ENCODE measurements at regions not wholly inside any gene's neighbourhood (a gene's known extent, or its start where the extent isn't known, plus 50 kb on each side); places are given as distances from the start of the nearest gene placed in this dataset.

GRCh38 chr16:29148867-29149272, 164.0 kb downstream of the LAT start:
- ATAC-seq (no peak), DNase-seq (ENCODE audit: low read depth, low spot score) (no peak), FAIRE-seq (no peak)
- in situ Hi-C loops (cut with MboI) (no loop called here), intact Hi-C loops (cut with micrococcal nuclease; ENCODE audit: unreplicated experiment) (no loop called here)
- ChIA-PET SMC1A (ENCODE audit: uncharacterized antibody, unreplicated experiment) (no interaction called here), CTCF (no interaction called here), RAD21 (ENCODE audit: unreplicated experiment) (no interaction called here), POLR2A (no interaction called here)
- H3K36me3 ChIP-seq (ENCODE audit: control insufficient read depth in 2 of 2, insufficient read depth in 2 of 2, low read length in 1 of 2) = no peaks in the 10 kb centered on the region
- no peak overlapping the region for H3K27ac ChIP-seq (ENCODE audit: control insufficient read depth, insufficient read depth)
- H3K4me3 ChIP-seq = no peak overlapping the region
- H3K27me3 ChIP-seq (replicated peaks in 1 of 2; ENCODE audit: control insufficient read depth in 2 of 2, insufficient read depth in 2 of 2, low read length in 1 of 2) = no peaks in the 10 kb centered on the region
- TF ChIP-seq BCL11A (IDR thresholded peaks at IDR 0.05; ENCODE audit: low read depth, low read length) (no peak), NRF1 (conservative IDR thresholded peaks at IDR 0.05; ENCODE audit: low read depth, low read length) (no peak), IRF5 (IDR thresholded peaks at IDR 0.05; ENCODE audit: borderline replicate concordance) (no peak), YBX1 (IDR thresholded peaks at IDR 0.05) (no peak), SUPT20H (IDR thresholded peaks at IDR 0.05; ENCODE audit: borderline replicate concordance, control insufficient read depth, low read depth, low read length) (no peak), DPF2 (IDR thresholded peaks at IDR 0.05) (no peak), CREB1 (IDR thresholded peaks at IDR 0.05; ENCODE audit: low read depth) (no peak), SUZ12 (IDR thresholded peaks at IDR 0.05; ENCODE audit: unreplicated experiment) (no peak), SKIL (IDR thresholded peaks at IDR 0.05; ENCODE audit: low read depth, poor library complexity, severe bottlenecking) (no peak), FOS (IDR thresholded peaks at IDR 0.05; ENCODE audit: borderline replicate concordance, extremely low read depth, insufficient read length) (no peak), RB1 (IDR thresholded peaks at IDR 0.05; ENCODE audit: borderline replicate concordance) (no peak), ZNF217 (IDR thresholded peaks at IDR 0.05) (no peak), SPI1 (IDR thresholded peaks at IDR 0.05; ENCODE audit: borderline replicate concordance, insufficient read depth, low read depth, low read length) (no peak), EZH2 (IDR thresholded peaks at IDR 0.05; ENCODE audit: borderline replicate concordance, control insufficient read depth, low read depth, low read length) (no peak), ESRRA (IDR thresholded peaks at IDR 0.05; ENCODE audit: low read length) (no peak)
- no TSS peak for BruUV-seq (replicated peaks)
- H3K4me2 ChIP-seq (ENCODE audit: control insufficient read depth, insufficient read depth) = no peak overlapping the region
- H3K4me1 ChIP-seq (ENCODE audit: control insufficient read depth, insufficient read depth, low read length) = no peaks in the 10 kb centered on the region
- H4K20me1 ChIP-seq (ENCODE audit: control insufficient read depth, insufficient read depth) = no peaks in the 10 kb centered on the region
- WGBS (ENCODE audit: insufficient coverage, insufficient replicate concordance, low lambda C conversion rate, missing lambda C conversion rate) = 21% methylated on average over 15 of the region's 15 CpGs
- no peaks in the 10 kb centered on the region for H3K79me2 ChIP-seq (ENCODE audit: control insufficient read depth, insufficient read depth, low read length)
- no peak overlapping the region for H3K9ac ChIP-seq (ENCODE audit: control insufficient read depth, insufficient read depth, low read length)
- H3K9me3 ChIP-seq (replicated peaks; ENCODE audit: control insufficient read depth, insufficient read depth, low read length) = no peaks in the 10 kb centered on the region
- no peak overlapping the region for H2AFZ ChIP-seq (ENCODE audit: control insufficient read depth, low read depth, low read length)

Measured in GM12878 (cell line).